ENCODE measurements at regions not wholly inside any gene's neighbourhood (a gene's known extent, or its start where the extent isn't known, plus 50 kb on each side); places are given as distances from the start of the nearest gene placed in this dataset.

- Histone ChIP-seq H3K27ac (peak overlapping the region in 2 of 4 donors; percentile 36 to 43), H3K27me3 (no peaks in the 10 kb centered on the region), H3K9me3 (no peaks in the 10 kb centered on the region), H3K36me3 (no peaks in the 10 kb centered on the region), H3K4me1 (peaks cover 4 to 45% (median 10%) of the 10 kb centered on the region in 3 donors), H3K4me3 (no peak overlapping the region)
- intact Hi-C loops (cut with DNase I): loop anchor here (10.0 kb wide), 1 partner anchor 52 kb away; no protein-coding TSS in a partner anchor
- TF ChIP-seq POLR2A (IDR thresholded peaks at IDR 0.05): no peak
- TF ChIP-seq CTCF (IDR thresholded peaks at IDR 0.05): no peak
- DNase-seq: no peak
Observed at GRCh38 chr6:56382416-56382940, 135.1 kb upstream of the COL21A1 start.

- Histone ChIP-seq H3K27ac (peak overlapping the region in 2 of 4 donors; percentile 36 to 43), H3K9me3 (no peaks in the 10 kb centered on the region), H3K36me3 (no peaks in the 10 kb centered on the region), H3K4me1 (peaks cover 4 to 42% (median 10%) of the 10 kb centered on the region in 3 donors), H3K27me3 (no peaks in the 10 kb centered on the region), H3K4me3 (no peak overlapping the region)
- intact Hi-C loops (cut with DNase I): loop anchor here (10.0 kb wide), 1 partner anchor 53 kb away; no protein-coding TSS in a partner anchor
- no peak for DNase-seq
- WGBS, 2 donors: 20 to 24% methylated on average over 4 of the region's 4 CpGs
- TF ChIP-seq POLR2A (IDR thresholded peaks at IDR 0.05) (no peak), CTCF (IDR thresholded peaks at IDR 0.05) (peak in 1 of 6 experiments; percentile 10)
Observed at GRCh38 chr6:56381801-56382251, 134.4 kb upstream of the COL21A1 start.

DNA sequence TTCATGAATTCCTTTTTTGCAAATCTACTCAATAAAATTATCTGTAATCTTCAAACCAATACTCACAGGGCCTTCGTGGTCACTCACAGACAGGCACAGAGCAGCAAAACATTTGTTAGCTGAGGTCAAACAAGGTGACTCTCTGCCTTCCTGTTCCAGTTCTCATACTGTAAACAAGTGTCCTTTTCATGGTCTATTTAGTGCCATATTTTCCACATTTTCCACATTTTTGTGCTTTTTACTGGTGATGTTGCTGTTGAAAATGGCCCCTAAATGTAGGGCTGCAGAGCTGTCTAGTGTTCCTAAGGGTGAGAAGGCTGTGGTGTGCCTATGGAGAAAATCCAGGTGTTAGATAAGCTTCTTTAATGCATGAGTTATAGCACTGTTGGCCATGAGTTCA lies 133.1 kb upstream of the COL21A1 start:
- no peaks in the 10 kb centered on the region for H3K27me3 ChIP-seq
- H3K27ac ChIP-seq: no peak overlapping the region
- no peaks in the 10 kb centered on the region for H3K9me3 ChIP-seq
- intact Hi-C loops (cut with DNase I): loop anchor here (10.0 kb wide), 1 partner anchor 54 kb away; no protein-coding TSS in a partner anchor
- H3K4me3 ChIP-seq: no peak overlapping the region
- no peak for TF ChIP-seq CTCF (IDR thresholded peaks at IDR 0.05)
- TF ChIP-seq POLR2A (IDR thresholded peaks at IDR 0.05): no peak
- H3K36me3 ChIP-seq: no peaks in the 10 kb centered on the region
- no peak for DNase-seq
- H3K4me1 ChIP-seq: peaks cover 4 to 43% (median 11%) of the 10 kb centered on the region in 3 donors
- WGBS, 2 donors: 50 to 67% methylated on average over 1 of the region's 1 CpG

- DNase-seq: no peak
- intact Hi-C loops (cut with DNase I): no loop called here
- H3K36me3 ChIP-seq: no peaks in the 10 kb centered on the region
- WGBS, 2 donors: 28 to 52% methylated on average over 3 to 6 of the region's 7 CpGs
- H3K27ac ChIP-seq: peak overlapping the region; percentile 18 to 51 (median 20)
- no peaks in the 10 kb centered on the region for H3K27me3 ChIP-seq
- TF ChIP-seq POLR2A (IDR thresholded peaks at IDR 0.05) (no peak), CTCF (IDR thresholded peaks at IDR 0.05) (no peak)
- no peaks in the 10 kb centered on the region for H3K9me3 ChIP-seq
- peaks cover 4 to 47% (median 14%) of the 10 kb centered on the region in 3 donors for H3K4me1 ChIP-seq
- H3K4me3 ChIP-seq: no peak overlapping the region
Observed at GRCh38 chr6:56378966-56379585, 131.7 kb upstream of the COL21A1 start.

DNA sequence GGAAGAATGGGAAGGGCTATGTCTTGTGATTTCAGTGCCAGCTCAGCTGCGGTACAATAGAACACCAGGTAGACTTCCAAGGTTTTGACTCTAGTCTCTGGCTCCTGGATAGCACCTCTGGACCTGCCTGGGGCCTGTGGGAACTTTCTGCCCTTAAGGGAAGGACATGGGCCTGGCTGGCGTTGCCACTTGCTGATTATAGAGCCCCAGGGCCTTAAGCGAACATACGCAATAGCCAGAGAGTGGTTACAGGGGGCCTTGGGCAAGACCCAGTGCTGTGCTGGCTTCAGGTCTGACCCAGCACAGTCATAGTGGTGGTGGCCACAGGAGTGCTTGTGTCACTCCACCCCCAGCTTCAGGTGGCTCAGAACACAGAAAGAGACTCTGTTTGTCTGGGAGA lies 131.1 kb upstream of the COL21A1 start:
- DNase-seq: no peak
- TF ChIP-seq CTCF (IDR thresholded peaks at IDR 0.05): no peak
- no peak for TF ChIP-seq POLR2A (IDR thresholded peaks at IDR 0.05)
- Histone ChIP-seq H3K9me3 (no peaks in the 10 kb centered on the region), H3K36me3 (no peaks in the 10 kb centered on the region), H3K4me1 (peaks cover 4 to 47% (median 14%) of the 10 kb centered on the region in 3 donors), H3K27ac (peak overlapping the region; percentile 18 to 51 (median 20)), H3K27me3 (no peaks in the 10 kb centered on the region), H3K4me3 (no peak overlapping the region)
- WGBS, 2 donors: 40 to 56% methylated on average over 3 to 4 of the region's 4 CpGs
- intact Hi-C loops (cut with DNase I): no loop called here
